ENCODE measurements at regions not wholly inside any gene's neighbourhood (a gene's known extent, or its start where the extent isn't known, plus 50 kb on each side); places are given as distances from the start of the nearest gene placed in this dataset.

- TF ChIP-seq ZNF8 (CRISPR knock-in tag; IDR thresholded peaks at IDR 0.05) (no peak), PATZ1 (CRISPR knock-in tag; IDR thresholded peaks at IDR 0.05; ENCODE audit: borderline replicate concordance) (no peak), ZC3H10 (CRISPR knock-in tag; IDR thresholded peaks at IDR 0.05) (no peak), CSDC2 (CRISPR knock-in tag; IDR thresholded peaks at IDR 0.05) (no peak), TOX (CRISPR knock-in tag; IDR thresholded peaks at IDR 0.05; ENCODE audit: borderline replicate concordance) (no peak), ZFP30 (CRISPR knock-in tag; IDR thresholded peaks at IDR 0.05) (no peak)
Observed at GRCh38 chr10:10814069-10814468, 203.6 kb upstream of the CELF2 start.
